ENCODE measurements at regions not wholly inside any gene's neighbourhood (a gene's known extent, or its start where the extent isn't known, plus 50 kb on each side); places are given as distances from the start of the nearest gene placed in this dataset.

- no peaks in the 10 kb centered on the region for H3K9me2 ChIP-seq (replicated peaks; ENCODE audit: insufficient read depth)
- no peak for DNase-seq (ENCODE audit: low spot score)
- H4K20me1 ChIP-seq (ENCODE audit: insufficient read depth, poor library complexity, severe bottlenecking): no peaks in the 10 kb centered on the region
- no peaks in the 10 kb centered on the region for H3K9me3 ChIP-seq (ENCODE audit: low read depth)
- no peak overlapping the region for H3K4me3 ChIP-seq
- H3K27ac ChIP-seq: peak overlapping the region; percentile 60
- H2AFZ ChIP-seq: no peak overlapping the region
- TF ChIP-seq CTCF (IDR thresholded peaks at IDR 0.05; ENCODE audit: poor library complexity) (no peak), EZH2phosphoT487 (IDR thresholded peaks at IDR 0.05; ENCODE audit: low read depth, severe bottlenecking, unreplicated experiment) (no peak), EZH2 (IDR thresholded peaks at IDR 0.05; ENCODE audit: borderline replicate concordance) (no peak)
- no peaks in the 10 kb centered on the region for H3K27me3 ChIP-seq
- H3K4me2 ChIP-seq: no peak overlapping the region
- H3K36me3 ChIP-seq (replicated peaks; ENCODE audit: insufficient read depth, low read depth): no peaks in the 10 kb centered on the region
- no peaks in the 10 kb centered on the region for H3K4me1 ChIP-seq (ENCODE audit: insufficient read depth)
- 88% methylated on average over 10 of the region's 10 CpGs for WGBS (ENCODE audit: low lambda C conversion rate, missing lambda C conversion rate)
- H3K79me2 ChIP-seq: no peaks in the 10 kb centered on the region
Observed at GRCh38 chrX:63434206-63434605, 83.1 kb upstream of the SPIN4 start.

DNA sequence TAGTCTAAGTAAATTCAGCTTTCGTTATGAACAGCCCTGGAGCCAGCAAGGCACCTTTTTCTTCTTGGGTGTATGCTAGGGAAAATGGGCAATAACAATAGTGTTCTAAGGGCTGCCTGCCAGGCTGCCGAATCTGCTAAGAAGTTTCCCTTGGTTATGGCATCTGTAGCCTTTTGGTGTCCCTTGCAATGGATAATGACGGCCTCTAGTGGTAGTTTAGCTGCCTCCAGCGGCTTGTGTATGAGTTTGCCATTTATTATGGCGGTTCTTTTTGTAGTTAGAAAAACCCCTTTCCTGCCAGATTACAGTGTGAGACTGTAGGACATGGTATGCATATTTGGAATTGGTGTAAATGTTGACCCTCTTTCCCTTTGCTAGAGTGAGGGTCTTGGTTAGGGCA, 78.9 kb upstream of the SPIN4 start:
- no peak overlapping the region for H2AFZ ChIP-seq
- H3K27ac ChIP-seq: no peak overlapping the region
- no peak for DNase-seq (ENCODE audit: low spot score)
- no peak for TF ChIP-seq EZH2phosphoT487 (IDR thresholded peaks at IDR 0.05; ENCODE audit: low read depth, severe bottlenecking, unreplicated experiment)
- TF ChIP-seq CTCF (IDR thresholded peaks at IDR 0.05; ENCODE audit: poor library complexity): no peak
- TF ChIP-seq EZH2 (IDR thresholded peaks at IDR 0.05; ENCODE audit: borderline replicate concordance): no peak
- H3K4me3 ChIP-seq: no peak overlapping the region
- H3K79me2 ChIP-seq: no peaks in the 10 kb centered on the region
- no peaks in the 10 kb centered on the region for H4K20me1 ChIP-seq (ENCODE audit: insufficient read depth, poor library complexity, severe bottlenecking)
- no peaks in the 10 kb centered on the region for H3K27me3 ChIP-seq
- no peaks in the 10 kb centered on the region for H3K4me1 ChIP-seq (ENCODE audit: insufficient read depth)
- H3K36me3 ChIP-seq (replicated peaks; ENCODE audit: insufficient read depth, low read depth): no peaks in the 10 kb centered on the region
- 74% methylated on average over 5 of the region's 5 CpGs for WGBS (ENCODE audit: low lambda C conversion rate, missing lambda C conversion rate)
- H3K9me2 ChIP-seq (replicated peaks; ENCODE audit: insufficient read depth): no peaks in the 10 kb centered on the region
- no peak overlapping the region for H3K4me2 ChIP-seq
- no peaks in the 10 kb centered on the region for H3K9me3 ChIP-seq (ENCODE audit: low read depth)

- H3K36me3 ChIP-seq (replicated peaks; ENCODE audit: insufficient read depth, low read depth): no peaks in the 10 kb centered on the region
- no peak overlapping the region for H3K4me3 ChIP-seq
- no peak overlapping the region for H3K27ac ChIP-seq
- DNase-seq (ENCODE audit: low spot score): no peak
- no peaks in the 10 kb centered on the region for H3K79me2 ChIP-seq
- no peaks in the 10 kb centered on the region for H3K9me3 ChIP-seq (ENCODE audit: low read depth)
- 76% methylated on average over 5 of the region's 5 CpGs for WGBS (ENCODE audit: low lambda C conversion rate, missing lambda C conversion rate)
- H3K27me3 ChIP-seq: no peaks in the 10 kb centered on the region
- H4K20me1 ChIP-seq (ENCODE audit: insufficient read depth, poor library complexity, severe bottlenecking): no peaks in the 10 kb centered on the region
- H3K4me2 ChIP-seq: no peak overlapping the region
- H3K4me1 ChIP-seq (ENCODE audit: insufficient read depth): no peaks in the 10 kb centered on the region
- TF ChIP-seq EZH2 (IDR thresholded peaks at IDR 0.05; ENCODE audit: borderline replicate concordance) (no peak), CTCF (IDR thresholded peaks at IDR 0.05; ENCODE audit: poor library complexity) (no peak), EZH2phosphoT487 (IDR thresholded peaks at IDR 0.05; ENCODE audit: low read depth, severe bottlenecking, unreplicated experiment) (no peak)
- no peaks in the 10 kb centered on the region for H3K9me2 ChIP-seq (replicated peaks; ENCODE audit: insufficient read depth)
- H2AFZ ChIP-seq: no peak overlapping the region
Observed at GRCh38 chrX:63428348-63428747, 77.2 kb upstream of the SPIN4 start.

GRCh38 chrX:63426519-63426918, 75.4 kb upstream of the SPIN4 start:
- no peak overlapping the region for H2AFZ ChIP-seq
- no peaks in the 10 kb centered on the region for H3K4me1 ChIP-seq (ENCODE audit: insufficient read depth)
- DNase-seq (ENCODE audit: low spot score): no peak
- no peaks in the 10 kb centered on the region for H3K79me2 ChIP-seq
- no peaks in the 10 kb centered on the region for H4K20me1 ChIP-seq (ENCODE audit: insufficient read depth, poor library complexity, severe bottlenecking)
- no peak for TF ChIP-seq EZH2 (IDR thresholded peaks at IDR 0.05; ENCODE audit: borderline replicate concordance)
- no peak for TF ChIP-seq EZH2phosphoT487 (IDR thresholded peaks at IDR 0.05; ENCODE audit: low read depth, severe bottlenecking, unreplicated experiment)
- TF ChIP-seq CTCF (IDR thresholded peaks at IDR 0.05; ENCODE audit: poor library complexity): no peak
- H3K4me2 ChIP-seq: no peak overlapping the region
- H3K9me2 ChIP-seq (replicated peaks; ENCODE audit: insufficient read depth): no peaks in the 10 kb centered on the region
- no peaks in the 10 kb centered on the region for H3K9me3 ChIP-seq (ENCODE audit: low read depth)
- H3K4me3 ChIP-seq: no peak overlapping the region
- WGBS (ENCODE audit: low lambda C conversion rate, missing lambda C conversion rate): 62% methylated on average over 7 of the region's 7 CpGs
- H3K27ac ChIP-seq: no peak overlapping the region
- no peaks in the 10 kb centered on the region for H3K36me3 ChIP-seq (replicated peaks; ENCODE audit: insufficient read depth, low read depth)
- H3K27me3 ChIP-seq: no peaks in the 10 kb centered on the region
